SKM-1 (cell line): ENCODE measurements at regions not wholly inside any gene's neighbourhood (a gene's known extent, or its start where the extent isn't known, plus 50 kb on each side); places are given as distances from the start of the nearest gene placed in this dataset.

Experiments used
- DNase-seq: peaks from one replicate; lab custom pipeline; 2025; ENCODE audit not compliant: unreplicated experiment; lab: John Stamatoyannopoulos, UW

- DNase-seq: no peak
These were observed 140.6 kb upstream of the RBMY1B start for GRCh38 chrY:21370494-21370893.

- DNase-seq: no peak
These were observed 117.0 kb upstream of the RBMY1B start for GRCh38 chrY:21394116-21394515.

- DNase-seq: peak; percentile 1
These were observed 88.9 kb upstream of the RBMY1B start for GRCh38 chrY:21422221-21422620.

- DNase-seq: no peak
These were observed 70.6 kb upstream of the RBMY1B start for GRCh38 chrY:21440536-21440935.

GRCh38 chrY:21453644-21454043, 57.5 kb upstream of the RBMY1B start:
- no peak for DNase-seq

- no peak for DNase-seq
These were observed 57.0 kb upstream of the RBMY1B start for GRCh38 chrY:21454133-21454532.

- no peak for DNase-seq
These were observed 51.5 kb upstream of the RBMY1B start for GRCh38 chrY:21459648-21460047.
